Ovary (tissue), 3 donors: ENCODE measurements at regions not wholly inside any gene's neighbourhood (a gene's known extent, or its start where the extent isn't known, plus 50 kb on each side); places are given as distances from the start of the nearest gene placed in this dataset.

ENCODE experiments used
- CTCF ChIP-seq, 3 donors: fragments of 450-650 bp in 2 of 3; fragments of 200-600 bp in 1 of 3; IDR thresholded peaks; one replicate each; pipeline versions ENCODE4 v1.5.1 to v1.8.0; 2016 to 2022; ENCODE audit warnings: antibody characterized with exemption in 3 of 3, mild to moderate bottlenecking in 1 of 3
- EP300 ChIP-seq: sonication (generic); formaldehyde crosslinking; IDR thresholded peaks from one replicate; pipeline ENCODE4 v1.6.1; 2017; ENCODE audit warnings: antibody characterized with exemption
- POLR2A ChIP-seq: fragments of 450-650 bp; IDR thresholded peaks from one replicate; pipeline ENCODE4 v1.6.1; 2017; ENCODE audit warnings: antibody characterized with exemption, mild to moderate bottlenecking, moderate library complexity
- donor health status: DM: no; HTN: no; CAD: no.

- TF ChIP-seq CTCF (IDR thresholded peaks at IDR 0.05) (no peak), POLR2A (no peak), EP300 (no peak)
Measured at GRCh38 chr4:136461533-136461932, 1070.8 kb downstream of the PCDH18 start.
